H9 (cell line): ENCODE measurements at regions not wholly inside any gene's neighbourhood (a gene's known extent, or its start where the extent isn't known, plus 50 kb on each side); places are given as distances from the start of the nearest gene placed in this dataset.

Experiments
- DNase-seq: peaks from one replicate; pipeline ENCODE4 v3.0.0-alpha.2; 2017
- H2AFZ ChIP-seq: one replicate; pipeline ENCODE4 v1.6.1; 2013; ENCODE audit warnings: mild to moderate bottlenecking, low read length, control low read depth, moderate library complexity
- H2AK5ac ChIP-seq: 2 replicates; pipeline ENCODE4 v1.6.1; 2013; ENCODE audit warnings: low read length, control low read depth, mixed read lengths; ENCODE audit not compliant: insufficient read length
- H2BK120ac ChIP-seq: one replicate; pipeline ENCODE4 v1.6.1; 2013; ENCODE audit warnings: low read depth, mild to moderate bottlenecking, low read length, control low read depth, inconsistent platforms; ENCODE audit not compliant: poor library complexity, severe bottlenecking
- H2BK12ac ChIP-seq: 2 replicates; pipeline ENCODE4 v1.6.1; 2013; ENCODE audit warnings: low read length, control low read depth, mixed read lengths, low read depth; ENCODE audit not compliant: insufficient read length
- H2BK15ac ChIP-seq: 2 replicates; pipeline ENCODE4 v1.6.1; 2013; ENCODE audit warnings: low read depth, low read length, control low read depth
- H2BK20ac ChIP-seq: one replicate; pipeline ENCODE4 v1.6.1; 2013; ENCODE audit warnings: low read depth, mild to moderate bottlenecking, low read length, control low read depth, inconsistent platforms; ENCODE audit not compliant: poor library complexity, severe bottlenecking
- H2BK5ac ChIP-seq: 2 replicates; pipeline ENCODE4 v1.6.1; 2013; ENCODE audit warnings: low read length, control low read depth, mixed read lengths; ENCODE audit not compliant: insufficient read length
- H3K14ac ChIP-seq: 2 replicates; pipeline ENCODE4 v1.6.1; 2013; ENCODE audit warnings: low read length, control low read depth; ENCODE audit not compliant: insufficient read depth
- H3K18ac ChIP-seq: 2 replicates; pipeline ENCODE4 v1.6.1; 2013; ENCODE audit warnings: low read depth, mild to moderate bottlenecking, mixed read lengths, low read length, control low read depth; ENCODE audit not compliant: insufficient read length
- H3K23ac ChIP-seq: 2 replicates; pipeline ENCODE4 v1.6.1; 2013; ENCODE audit warnings: low read length, control low read depth, mixed read lengths, low read depth; ENCODE audit not compliant: insufficient read length
- H3K23me2 ChIP-seq: 2 replicates; pipeline ENCODE4 v1.6.1; 2013; ENCODE audit warnings: low read depth, mild to moderate bottlenecking, mixed read lengths, low read length, control low read depth; ENCODE audit not compliant: insufficient read length, poor library complexity, severe bottlenecking
- H3K27ac ChIP-seq: 2 replicates; pipeline ENCODE4 v1.5.1; 2013; ENCODE audit warnings: low read length, control low read depth, mixed read lengths, low read depth; ENCODE audit not compliant: insufficient read length
- H3K27me3 ChIP-seq: 2 replicates; pipeline ENCODE4 v1.6.1; 2013; ENCODE audit warnings: low read length, control low read depth, inconsistent platforms; ENCODE audit not compliant: insufficient read depth
- H3K4ac ChIP-seq: 2 replicates; pipeline ENCODE4 v1.6.1; 2013; ENCODE audit warnings: low read depth, mild to moderate bottlenecking, control low read depth, inconsistent platforms, low read length, moderate library complexity
- H3K4me1 ChIP-seq: 2 replicates; pipeline ENCODE4 v1.6.1; 2013; ENCODE audit warnings: low read length, control low read depth, inconsistent platforms; ENCODE audit not compliant: insufficient read depth
- H3K4me2 ChIP-seq: 2 replicates; pipeline ENCODE4 v1.6.1; 2013; ENCODE audit warnings: low read length, control low read depth, mixed read lengths; ENCODE audit not compliant: insufficient read length, insufficient read depth
- H3K56ac ChIP-seq: 2 replicates; pipeline ENCODE4 v1.6.1; 2013; ENCODE audit warnings: low read depth, mild to moderate bottlenecking, mixed read lengths, low read length, control low read depth; ENCODE audit not compliant: insufficient read length
- H3K79me1 ChIP-seq: 2 replicates; pipeline ENCODE4 v1.6.1; 2013; ENCODE audit warnings: low read depth, mild to moderate bottlenecking, moderate library complexity, low read length, control low read depth, inconsistent platforms; ENCODE audit not compliant: insufficient read depth, poor library complexity, severe bottlenecking
- H3K79me2 ChIP-seq: 2 replicates; pipeline ENCODE4 v1.6.1; 2013; ENCODE audit warnings: low read length, control low read depth, inconsistent platforms; ENCODE audit not compliant: insufficient read depth
- H3K9ac ChIP-seq: 2 replicates; pipeline ENCODE4 v1.6.1; 2013; ENCODE audit warnings: low read length, control low read depth, mixed read lengths; ENCODE audit not compliant: insufficient read length; ENCODE audit errors: extremely low read depth
- H3K9me3 ChIP-seq: one replicate; pipeline ENCODE4 v1.6.1; 2013; ENCODE audit warnings: low read depth, low read length, inconsistent platforms; ENCODE audit not compliant: control insufficient read depth
- H3T11ph ChIP-seq: one replicate; pipeline ENCODE4 v1.6.1; 2013; ENCODE audit warnings: mild to moderate bottlenecking, low read length, control low read depth, inconsistent platforms
- H4K20me1 ChIP-seq: one replicate; pipeline ENCODE4 v1.6.1; 2013; ENCODE audit not compliant: control insufficient read depth, insufficient read length, insufficient read depth
- H4K5ac ChIP-seq: 2 replicates; pipeline ENCODE4 v1.6.1; 2013; ENCODE audit warnings: low read depth, mild to moderate bottlenecking, mixed read lengths, low read length, control low read depth; ENCODE audit not compliant: insufficient read length
- H4K8ac ChIP-seq: replicated peaks from 2 replicates; pipeline ENCODE4 v1.6.1; 2013; ENCODE audit warnings: low read length, control low read depth, mixed read lengths, low read depth; ENCODE audit not compliant: insufficient read length
- H4K91ac ChIP-seq: 2 replicates; pipeline ENCODE4 v1.6.1; 2013; ENCODE audit warnings: low read depth, mild to moderate bottlenecking, moderate library complexity, mixed read lengths, low read length, control low read depth; ENCODE audit not compliant: insufficient read length
- H3K27ac Mint-ChIP-seq, 3 experiments: 2 replicates in 2 of 3; 3 replicates in 1 of 3; pipeline ENCODE4 v1.8.0; 2020 to 2021; ENCODE audit warnings: mixed read lengths in 3 of 3, mild to moderate bottlenecking in 1 of 3, moderate library complexity in 1 of 3
- H3K27me3 Mint-ChIP-seq: 2 replicates; pipeline ENCODE4 v1.8.0; 2021; ENCODE audit warnings: low read depth, mild to moderate bottlenecking, moderate library complexity, mixed read lengths
- H3K36me3 Mint-ChIP-seq, 3 experiments: 2 replicates in 2 of 3; 3 replicates in 1 of 3; pipeline ENCODE4 v1.8.0; 2020 to 2021; ENCODE audit warnings: low read depth in 3 of 3, mixed read lengths in 3 of 3; ENCODE audit not compliant: insufficient read depth in 1 of 3
- H3K4me1 Mint-ChIP-seq, 2 experiments: 2 replicates each; pipeline ENCODE4 v1.8.0; 2020; ENCODE audit warnings: mixed read lengths in 2 of 2
- H3K4me3 Mint-ChIP-seq, 2 experiments: 2 replicates in 1 of 2; 3 replicates in 1 of 2; pipeline ENCODE4 v1.8.0; 2020 to 2021; ENCODE audit warnings: mild to moderate bottlenecking in 2 of 2, mixed read lengths in 2 of 2, moderate library complexity in 1 of 2
- H3K9me3 Mint-ChIP-seq, 2 experiments: 2 replicates in 1 of 2; 3 replicates in 1 of 2; pipeline ENCODE4 v1.8.0; 2020; ENCODE audit warnings: mild to moderate bottlenecking in 2 of 2, mixed read lengths in 2 of 2, moderate library complexity in 1 of 2
- CTCF ChIP-seq: fragments of 200-600 bp; sonication (generic); conservative IDR thresholded peaks from 3 replicates; pipeline ENCODE4 v1.8.0; 2021; ENCODE audit warnings: antibody characterized with exemption, mild to moderate bottlenecking
- WGBS: extraction: QIAGEN DNeasy Blood & Tissue Kit; methylation state at CpG from one replicate; pipeline ENCODE4 v1.1.7; 2013; ENCODE audit warnings: missing lambda C conversion rate, low lambda C conversion rate, mixed read lengths; ENCODE audit not compliant: insufficient read length; ENCODE audit errors: extremely low coverage; 5-methylcytosine and 5-hydroxymethylcytosine counted together

GRCh38 chr2:166671235-166671634 is 177.2 kb upstream of the SCN7A start:
- Histone ChIP-seq H2BK120ac (no peak overlapping the region), H3K14ac (no peak overlapping the region), H3K23ac (no peak overlapping the region), H3K79me1 (no peaks in the 10 kb centered on the region), H2AFZ (no peak overlapping the region), H3K4ac (no peak overlapping the region), H4K20me1 (no peaks in the 10 kb centered on the region), H3K4me2 (no peak overlapping the region), H3K4me1 (no peaks in the 10 kb centered on the region), H2BK15ac (no peak overlapping the region), H2BK20ac (no peak overlapping the region), H2AK5ac (no peak overlapping the region), H4K91ac (no peak overlapping the region), H2BK5ac (no peak overlapping the region), H3K27me3 (no peaks in the 10 kb centered on the region; the same call in 1 of the 2 replicates), H3K9me3 (no peaks in the 10 kb centered on the region), H3K56ac (no peak overlapping the region), H2BK12ac (no peak overlapping the region), H4K8ac (no peak overlapping the region), H3K23me2 (no peaks in the 10 kb centered on the region), H4K5ac (no peak overlapping the region), H3K18ac (no peak overlapping the region), H3K9ac (no peak overlapping the region), H3T11ph (no peak overlapping the region), H3K27ac (no peak overlapping the region), H3K79me2 (no peaks in the 10 kb centered on the region)
- no peak overlapping the region for H3K27ac Mint-ChIP-seq
- H3K9me3 Mint-ChIP-seq = peaks cover 0 to 4% of the 10 kb centered on the region in 2 experiments; a peak in 2 of 5 replicates
- no peak for TF ChIP-seq CTCF
- WGBS = no CpG with 5 or more reads among the region's 2 CpGs
- no peak for DNase-seq
- H3K4me1 Mint-ChIP-seq = no peaks in the 10 kb centered on the region
- no peaks in the 10 kb centered on the region; a peak in 1 of 7 replicates for H3K36me3 Mint-ChIP-seq
- H3K4me3 Mint-ChIP-seq = no peak overlapping the region
- no peaks in the 10 kb centered on the region for H3K27me3 Mint-ChIP-seq
